HEK293 (cell line): ENCODE measurements at regions not wholly inside any gene's neighbourhood (a gene's known extent, or its start where the extent isn't known, plus 50 kb on each side); places are given as distances from the start of the nearest gene placed in this dataset.

Source experiments
- CTCF ChIA-PET: fragments of 350-600 bp; formaldehyde crosslinking; extraction: SDS; loops from one replicate; lab custom pipeline; 2021; ENCODE audit warnings: antibody characterized with exemption; lab: Yijun Ruan, JAX
- POLR2A ChIA-PET: fragments of 300-600 bp; formaldehyde crosslinking; extraction: SDS; loops from one replicate; lab custom pipeline; 2020; ENCODE audit warnings: antibody characterized with exemption, inconsistent platforms; lab: Yijun Ruan, JAX
- H3K27ac ChIP-seq: fragments of 200-500 bp; sonication (Bioruptor generic); 2 replicates; pipeline ENCODE4 v1.5.1; 2014; ENCODE audit warnings: low read depth, low read length, control low read depth, inconsistent platforms; ENCODE audit errors: extremely low read depth
- H3K36me3 ChIP-seq, 2 experiments: fragments of 200-500 bp in 1 of 2; sonication (Bioruptor generic) in 1 of 2; 1 replicate in 1 of 2; 2 replicates in 1 of 2; pipeline ENCODE4 v1.5.1; 2014 to 2017; ENCODE audit warnings: inconsistent platforms in 2 of 2, low read length in 2 of 2; ENCODE audit not compliant: control insufficient read depth in 2 of 2, insufficient read depth in 1 of 2
- H3K4me1 ChIP-seq: fragments of 200-500 bp; sonication (Bioruptor generic); 2 replicates; pipeline ENCODE4 v1.5.1; 2014; ENCODE audit warnings: mild to moderate bottlenecking, low read length, inconsistent platforms; ENCODE audit not compliant: control insufficient read depth, insufficient read depth
- H3K4me3 ChIP-seq: 2 replicates; pipeline ENCODE4 v1.5.1; 2011; ENCODE audit warnings: low read depth, mild to moderate bottlenecking, control low read depth, low read length, moderate library complexity
- H3K9me3 ChIP-seq: fragments of 200-500 bp; sonication (Bioruptor generic); 2 replicates; pipeline ENCODE4 v1.5.1; 2014; ENCODE audit warnings: low read depth, low read length, inconsistent platforms; ENCODE audit not compliant: control insufficient read depth, insufficient read depth
- EGR2 ChIP-seq: fragments of 450-650 bp; formaldehyde crosslinking; IDR thresholded peaks from 2 replicates; pipeline ENCODE4 v1.5.1; 2016; ENCODE audit warnings: low read depth, missing biosample characterization, missing genetic modification characterization
- FEZF1 ChIP-seq: fragments of 450-650 bp; formaldehyde crosslinking; IDR thresholded peaks from 2 replicates; pipeline ENCODE4 v1.5.1; 2016; ENCODE audit warnings: missing biosample characterization, missing genetic modification characterization
- KLF16 ChIP-seq: fragments of 450-650 bp; formaldehyde crosslinking; IDR thresholded peaks from 2 replicates; pipeline ENCODE4 v1.5.1; 2017; ENCODE audit warnings: missing biosample characterization, missing genetic modification characterization
- MEIS1 ChIP-seq: sonication (generic); formaldehyde crosslinking; IDR thresholded peaks from 2 replicates; pipeline ENCODE4 v1.8.1; 2022; ENCODE audit warnings: missing genetic modification reagents, mild to moderate bottlenecking, borderline replicate concordance
- TRIM28 ChIP-seq: IDR thresholded peaks from 2 replicates; pipeline ENCODE4 v1.6.1; 2011; ENCODE audit warnings: low read length, control low read depth, borderline replicate concordance
- ZNF175 ChIP-seq: fragments of 450-650 bp; formaldehyde crosslinking; IDR thresholded peaks from 2 replicates; pipeline ENCODE4 v1.5.1; 2016; ENCODE audit warnings: missing biosample characterization, missing genetic modification characterization
- ZNF184 ChIP-seq: fragments of 450-650 bp; IDR thresholded peaks from 2 replicates; pipeline ENCODE4 v1.5.1; 2018; ENCODE audit warnings: missing biosample characterization, mild to moderate bottlenecking, missing genetic modification characterization
- ZNF354C ChIP-seq: fragments of 450-650 bp; formaldehyde crosslinking; IDR thresholded peaks from 2 replicates; pipeline ENCODE4 v1.5.1; 2016; ENCODE audit warnings: missing biosample characterization, missing genetic modification characterization, low read depth, borderline replicate concordance
- ZNF404 ChIP-seq: fragments of 450-650 bp; formaldehyde crosslinking; IDR thresholded peaks from 2 replicates; pipeline ENCODE4 v1.5.1; 2017; ENCODE audit warnings: missing biosample characterization, missing genetic modification characterization
- ZNF433 ChIP-seq: fragments of 450-650 bp; formaldehyde crosslinking; IDR thresholded peaks from 2 replicates; pipeline ENCODE4 v1.5.1; 2016; ENCODE audit warnings: missing biosample characterization, missing genetic modification characterization, low read depth
- ZNF530 ChIP-seq: fragments of 450-650 bp; formaldehyde crosslinking; IDR thresholded peaks from 2 replicates; pipeline ENCODE4 v1.5.1; 2016; ENCODE audit warnings: low read depth, missing biosample characterization, missing genetic modification characterization
- ZNF555 ChIP-seq: fragments of 450-650 bp; formaldehyde crosslinking; conservative IDR thresholded peaks from 2 replicates; pipeline ENCODE4 v1.5.1; 2017; ENCODE audit warnings: missing biosample characterization, mild to moderate bottlenecking, missing genetic modification characterization, inconsistent platforms
- ZNF571 ChIP-seq: fragments of 450-650 bp; formaldehyde crosslinking; IDR thresholded peaks from 2 replicates; pipeline ENCODE4 v1.5.0; 2017; ENCODE audit warnings: missing biosample characterization, missing genetic modification characterization
- ZNF776 ChIP-seq: fragments of 450-650 bp; formaldehyde crosslinking; IDR thresholded peaks from 2 replicates; pipeline ENCODE4 v1.5.0; 2017; ENCODE audit warnings: missing biosample characterization, missing genetic modification characterization, borderline replicate concordance
- ZNF792 ChIP-seq: fragments of 450-650 bp; formaldehyde crosslinking; IDR thresholded peaks from 2 replicates; pipeline ENCODE4 v1.5.1; 2016; ENCODE audit warnings: missing biosample characterization, missing genetic modification characterization
- ZSCAN16 ChIP-seq: fragments of 450-650 bp; formaldehyde crosslinking; IDR thresholded peaks from 2 replicates; pipeline ENCODE4 v1.5.1; 2016; ENCODE audit warnings: missing biosample characterization, missing genetic modification characterization
- TF ChIP-seq, protein P1 (sequence below): fragments of 450-650 bp; formaldehyde crosslinking; IDR thresholded peaks from 2 replicates; pipeline ENCODE4 v1.5.1; 2016; ENCODE audit warnings: missing biosample characterization, missing genetic modification characterization
- TF ChIP-seq, protein P2 (sequence below): fragments of 450-650 bp; formaldehyde crosslinking; IDR thresholded peaks from 2 replicates; pipeline ENCODE4 v1.5.1; 2016; ENCODE audit warnings: missing biosample characterization, missing genetic modification characterization
- TF ChIP-seq, protein P3 (sequence below): fragments of 450-650 bp; formaldehyde crosslinking; IDR thresholded peaks from 2 replicates; pipeline ENCODE4 v1.5.1; 2016; ENCODE audit warnings: missing biosample characterization, missing genetic modification characterization, borderline replicate concordance
- TF ChIP-seq, protein P4 (sequence below): fragments of 450-650 bp; formaldehyde crosslinking; conservative IDR thresholded peaks from 2 replicates; pipeline ENCODE4 v1.5.1; 2016; ENCODE audit warnings: low read depth, missing biosample characterization, missing genetic modification characterization

DNA sequence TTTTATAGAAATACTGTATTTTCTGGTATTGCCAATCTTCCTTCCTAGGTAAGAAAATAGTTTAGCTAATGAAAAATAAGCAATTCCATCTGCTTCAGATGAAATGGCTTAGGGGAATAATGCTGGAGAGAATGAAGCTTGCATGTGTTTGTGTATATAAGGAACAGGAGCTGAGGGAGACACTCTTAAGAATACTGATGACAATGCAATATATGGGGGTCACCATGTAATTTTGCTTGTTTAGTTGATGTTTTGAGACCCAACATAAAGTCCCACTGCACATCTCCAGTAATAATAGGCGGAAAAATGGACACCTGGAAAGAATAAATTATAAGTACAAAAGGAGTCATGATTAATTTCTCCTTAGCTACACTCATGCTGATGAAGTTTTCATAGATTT is 110.8 kb upstream of the BRINP3 start:
- TF ChIP-seq ZNF555 (no peak), ZNF792 (tag by site-specific recombination) (no peak), ZSCAN16 (tag by site-specific recombination) (no peak), ZNF571 (no peak), ZNF433 (no peak), MEIS1 (CRISPR knock-in tag) (no peak), ZNF404 (tag by site-specific recombination) (no peak), FEZF1 (tag by site-specific recombination) (no peak), ZNF354C (tag by site-specific recombination) (no peak), ZNF175 (tag by site-specific recombination) (no peak), EGR2 (tag by site-specific recombination) (no peak), ZNF530 (tag by site-specific recombination) (no peak), ZNF184 (tag by site-specific recombination) (no peak), KLF16 (tag by site-specific recombination) (no peak), TRIM28 (no peak), ZNF776 (tag by site-specific recombination) (no peak)
- TF ChIP-seq, protein P1, sequence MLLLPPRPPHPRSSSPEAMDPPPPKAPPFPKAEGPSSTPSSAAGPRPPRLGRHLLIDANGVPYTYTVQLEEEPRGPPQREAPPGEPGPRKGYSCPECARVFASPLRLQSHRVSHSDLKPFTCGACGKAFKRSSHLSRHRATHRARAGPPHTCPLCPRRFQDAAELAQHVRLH (tag by site-specific recombination) = no peak
- TF ChIP-seq, protein P2, sequence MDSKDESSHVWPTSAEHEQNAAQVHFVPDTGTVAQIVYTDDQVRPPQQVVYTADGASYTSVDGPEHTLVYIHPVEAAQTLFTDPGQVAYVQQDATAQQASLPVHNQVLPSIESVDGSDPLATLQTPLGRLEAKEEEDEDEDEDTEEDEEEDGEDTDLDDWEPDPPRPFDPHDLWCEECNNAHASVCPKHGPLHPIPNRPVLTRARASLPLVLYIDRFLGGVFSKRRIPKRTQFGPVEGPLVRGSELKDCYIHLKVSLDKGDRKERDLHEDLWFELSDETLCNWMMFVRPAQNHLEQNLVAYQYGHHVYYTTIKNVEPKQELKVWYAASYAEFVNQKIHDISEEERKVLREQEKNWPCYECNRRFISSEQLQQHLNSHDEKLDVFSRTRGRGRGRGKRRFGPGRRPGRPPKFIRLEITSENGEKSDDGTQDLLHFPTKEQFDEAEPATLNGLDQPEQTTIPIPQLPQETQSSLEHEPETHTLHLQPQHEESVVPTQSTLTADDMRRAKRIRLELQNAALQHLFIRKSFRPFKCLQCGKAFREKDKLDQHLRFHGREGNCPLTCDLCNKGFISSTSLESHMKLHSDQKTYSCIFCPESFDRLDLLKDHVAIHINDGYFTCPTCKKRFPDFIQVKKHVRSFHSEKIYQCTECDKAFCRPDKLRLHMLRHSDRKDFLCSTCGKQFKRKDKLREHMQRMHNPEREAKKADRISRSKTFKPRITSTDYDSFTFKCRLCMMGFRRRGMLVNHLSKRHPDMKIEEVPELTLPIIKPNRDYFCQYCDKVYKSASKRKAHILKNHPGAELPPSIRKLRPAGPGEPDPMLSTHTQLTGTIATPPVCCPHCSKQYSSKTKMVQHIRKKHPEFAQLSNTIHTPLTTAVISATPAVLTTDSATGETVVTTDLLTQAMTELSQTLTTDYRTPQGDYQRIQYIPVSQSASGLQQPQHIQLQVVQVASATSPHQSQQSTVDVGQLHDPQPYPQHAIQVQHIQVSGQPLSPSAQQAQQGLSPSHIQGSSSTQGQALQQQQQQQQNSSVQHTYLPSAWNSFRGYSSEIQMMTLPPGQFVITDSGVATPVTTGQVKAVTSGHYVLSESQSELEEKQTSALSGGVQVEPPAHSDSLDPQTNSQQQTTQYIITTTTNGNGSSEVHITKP (tag by site-specific recombination) = no peak
- TF ChIP-seq, protein P3, sequence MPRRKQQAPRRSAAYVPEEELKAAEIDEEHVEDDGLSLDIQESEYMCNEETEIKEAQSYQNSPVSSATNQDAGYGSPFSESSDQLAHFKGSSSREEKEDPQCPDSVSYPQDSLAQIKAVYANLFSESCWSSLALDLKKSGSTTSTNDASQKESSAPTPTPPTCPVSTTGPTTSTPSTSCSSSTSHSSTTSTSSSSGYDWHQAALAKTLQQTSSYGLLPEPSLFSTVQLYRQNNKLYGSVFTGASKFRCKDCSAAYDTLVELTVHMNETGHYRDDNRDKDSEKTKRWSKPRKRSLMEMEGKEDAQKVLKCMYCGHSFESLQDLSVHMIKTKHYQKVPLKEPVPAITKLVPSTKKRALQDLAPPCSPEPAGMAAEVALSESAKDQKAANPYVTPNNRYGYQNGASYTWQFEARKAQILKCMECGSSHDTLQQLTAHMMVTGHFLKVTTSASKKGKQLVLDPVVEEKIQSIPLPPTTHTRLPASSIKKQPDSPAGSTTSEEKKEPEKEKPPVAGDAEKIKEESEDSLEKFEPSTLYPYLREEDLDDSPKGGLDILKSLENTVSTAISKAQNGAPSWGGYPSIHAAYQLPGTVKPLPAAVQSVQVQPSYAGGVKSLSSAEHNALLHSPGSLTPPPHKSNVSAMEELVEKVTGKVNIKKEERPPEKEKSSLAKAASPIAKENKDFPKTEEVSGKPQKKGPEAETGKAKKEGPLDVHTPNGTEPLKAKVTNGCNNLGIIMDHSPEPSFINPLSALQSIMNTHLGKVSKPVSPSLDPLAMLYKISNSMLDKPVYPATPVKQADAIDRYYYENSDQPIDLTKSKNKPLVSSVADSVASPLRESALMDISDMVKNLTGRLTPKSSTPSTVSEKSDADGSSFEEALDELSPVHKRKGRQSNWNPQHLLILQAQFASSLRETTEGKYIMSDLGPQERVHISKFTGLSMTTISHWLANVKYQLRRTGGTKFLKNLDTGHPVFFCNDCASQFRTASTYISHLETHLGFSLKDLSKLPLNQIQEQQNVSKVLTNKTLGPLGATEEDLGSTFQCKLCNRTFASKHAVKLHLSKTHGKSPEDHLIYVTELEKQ (tag by site-specific recombination) = no peak
- TF ChIP-seq, protein P4, sequence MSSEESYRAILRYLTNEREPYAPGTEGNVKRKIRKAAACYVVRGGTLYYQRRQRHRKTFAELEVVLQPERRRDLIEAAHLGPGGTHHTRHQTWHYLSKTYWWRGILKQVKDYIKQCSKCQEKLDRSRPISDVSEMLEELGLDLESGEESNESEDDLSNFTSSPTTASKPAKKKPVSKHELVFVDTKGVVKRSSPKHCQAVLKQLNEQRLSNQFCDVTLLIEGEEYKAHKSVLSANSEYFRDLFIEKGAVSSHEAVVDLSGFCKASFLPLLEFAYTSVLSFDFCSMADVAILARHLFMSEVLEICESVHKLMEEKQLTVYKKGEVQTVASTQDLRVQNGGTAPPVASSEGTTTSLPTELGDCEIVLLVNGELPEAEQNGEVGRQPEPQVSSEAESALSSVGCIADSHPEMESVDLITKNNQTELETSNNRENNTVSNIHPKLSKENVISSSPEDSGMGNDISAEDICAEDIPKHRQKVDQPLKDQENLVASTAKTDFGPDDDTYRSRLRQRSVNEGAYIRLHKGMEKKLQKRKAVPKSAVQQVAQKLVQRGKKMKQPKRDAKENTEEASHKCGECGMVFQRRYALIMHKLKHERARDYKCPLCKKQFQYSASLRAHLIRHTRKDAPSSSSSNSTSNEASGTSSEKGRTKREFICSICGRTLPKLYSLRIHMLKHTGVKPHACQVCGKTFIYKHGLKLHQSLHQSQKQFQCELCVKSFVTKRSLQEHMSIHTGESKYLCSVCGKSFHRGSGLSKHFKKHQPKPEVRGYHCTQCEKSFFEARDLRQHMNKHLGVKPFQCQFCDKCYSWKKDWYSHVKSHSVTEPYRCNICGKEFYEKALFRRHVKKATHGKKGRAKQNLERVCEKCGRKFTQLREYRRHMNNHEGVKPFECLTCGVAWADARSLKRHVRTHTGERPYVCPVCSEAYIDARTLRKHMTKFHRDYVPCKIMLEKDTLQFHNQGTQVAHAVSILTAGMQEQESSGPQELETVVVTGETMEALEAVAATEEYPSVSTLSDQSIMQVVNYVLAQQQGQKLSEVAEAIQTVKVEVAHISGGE (tag by site-specific recombination) = no peak
- Histone ChIP-seq H3K4me3 (no peak overlapping the region), H3K36me3 (no peaks in the 10 kb centered on the region), H3K4me1 (no peaks in the 10 kb centered on the region), H3K27ac (no peak overlapping the region), H3K9me3 (no peaks in the 10 kb centered on the region)
- CTCF ChIA-PET = no interaction called here
- POLR2A ChIA-PET = no interaction called here
